IPS-18c (cell line): ENCODE measurements at regions not wholly inside any gene's neighbourhood (a gene's known extent, or its start where the extent isn't known, plus 50 kb on each side); places are given as distances from the start of the nearest gene placed in this dataset.
"Not testable (repeated sequence)": the region's sequence is repeated elsewhere in the genome, so short reads cannot be mapped to it uniquely, and the experiment has no call there.

ENCODE experiments used
- H3K4me3 ChIP-seq: 2 replicates; pipeline ENCODE4 v1.7.0; 2013; ENCODE audit warnings: low read depth, mild to moderate bottlenecking, low read length, moderate library complexity; ENCODE audit not compliant: insufficient read depth
- H3K9me3 ChIP-seq: one replicate; pipeline ENCODE4 v1.6.1; 2013; ENCODE audit warnings: mild to moderate bottlenecking, low read length, moderate library complexity; ENCODE audit not compliant: control insufficient read depth, insufficient read depth

GRCh38 chr3:40913641-40914040 lies 285.7 kb upstream of the CTNNB1 start:
- H3K9me3 ChIP-seq, result no peaks in the 10 kb centered on the region
- no peak overlapping the region for H3K4me3 ChIP-seq

- no peaks in the 10 kb centered on the region for H3K9me3 ChIP-seq
Observed at GRCh38 chr3:40914475-40914874, 284.8 kb upstream of the CTNNB1 start.

GRCh38 chr3:40915346-40915865 lies 283.9 kb upstream of the CTNNB1 start:
- Histone ChIP-seq H3K4me3 (no peak overlapping the region), H3K9me3 (no peaks in the 10 kb centered on the region)

More at GRCh38 chr3:40914475-40914874, 284.8 kb upstream of the CTNNB1 start:
- no peak overlapping the region for H3K4me3 ChIP-seq

- H3K4me3 ChIP-seq, result no peak overlapping the region
- no peaks in the 10 kb centered on the region for H3K9me3 ChIP-seq
Observed at GRCh38 chr3:40920041-40920440, 279.3 kb upstream of the CTNNB1 start.

- H3K4me3 ChIP-seq, result no peak overlapping the region
- H3K9me3 ChIP-seq, result no peaks in the 10 kb centered on the region
Observed at GRCh38 chr3:40921251-40921650, 278.1 kb upstream of the CTNNB1 start.

GRCh38 chr3:40923143-40923542 lies 276.2 kb upstream of the CTNNB1 start:
- no peak overlapping the region for H3K4me3 ChIP-seq
- H3K9me3 ChIP-seq, result no peaks in the 10 kb centered on the region

GRCh38 chr3:40923651-40924050 lies 275.7 kb upstream of the CTNNB1 start:
- no peaks in the 10 kb centered on the region for H3K9me3 ChIP-seq
- no peak overlapping the region for H3K4me3 ChIP-seq

GRCh38 chr3:40924559-40925141 lies 274.7 kb upstream of the CTNNB1 start:
- no peak overlapping the region for H3K4me3 ChIP-seq
- H3K9me3 ChIP-seq, result no peaks in the 10 kb centered on the region

GRCh38 chr3:40925231-40925630 lies 274.1 kb upstream of the CTNNB1 start:
- no peaks in the 10 kb centered on the region for H3K9me3 ChIP-seq
- H3K4me3 ChIP-seq, result no peak overlapping the region

GRCh38 chr3:40930131-40930538 lies 269.2 kb upstream of the CTNNB1 start:
- no peaks in the 10 kb centered on the region for H3K9me3 ChIP-seq

GRCh38 chr3:40930756-40931155 lies 268.5 kb upstream of the CTNNB1 start:
- no peak overlapping the region for H3K4me3 ChIP-seq
- H3K9me3 ChIP-seq, result no peaks in the 10 kb centered on the region

More at GRCh38 chr3:40930131-40930538, 269.2 kb upstream of the CTNNB1 start:
- no peak overlapping the region for H3K4me3 ChIP-seq

- Histone ChIP-seq H3K4me3 (no peak overlapping the region), H3K9me3 (no peaks in the 10 kb centered on the region)
Observed at GRCh38 chr3:40938591-40938990, 260.7 kb upstream of the CTNNB1 start.

GRCh38 chr3:40939030-40939740 lies 260.1 kb upstream of the CTNNB1 start:
- Histone ChIP-seq H3K4me3 (no peak overlapping the region), H3K9me3 (no peaks in the 10 kb centered on the region)

GRCh38 chr3:40939741-40940130 lies 259.6 kb upstream of the CTNNB1 start:
- Histone ChIP-seq H3K4me3 (no peak overlapping the region), H3K9me3 (no peaks in the 10 kb centered on the region)

- Histone ChIP-seq H3K4me3 (no peak overlapping the region), H3K9me3 (no peaks in the 10 kb centered on the region)
Observed at GRCh38 chr3:40940651-40941050, 258.7 kb upstream of the CTNNB1 start.

- not testable (repeated sequence) for H3K4me3 ChIP-seq, H3K9me3 ChIP-seq
Observed at GRCh38 chr3:40947022-40947421, 252.3 kb upstream of the CTNNB1 start.

GRCh38 chr3:40949347-40949746 lies 250.0 kb upstream of the CTNNB1 start:
- H3K9me3 ChIP-seq, H3K4me3 ChIP-seq: not testable (repeated sequence)

GRCh38 chr3:40951636-40952035 lies 247.7 kb upstream of the CTNNB1 start:
- Histone ChIP-seq H3K9me3 (no peaks in the 10 kb centered on the region), H3K4me3 (no peak overlapping the region)
